Gastroesophageal sphincter (tissue), 3 donors: ENCODE measurements at regions not wholly inside any gene's neighbourhood (a gene's known extent, or its start where the extent isn't known, plus 50 kb on each side); places are given as distances from the start of the nearest gene placed in this dataset.

ENCODE experiments used
- EP300 ChIP-seq: sonication (generic); formaldehyde crosslinking; IDR thresholded peaks from one replicate; pipeline ENCODE4 v1.6.1; 2017; ENCODE audit warnings: antibody characterized with exemption, mild to moderate bottlenecking
- POLR2A ChIP-seq, 2 donors: fragments of 450-650 bp; IDR thresholded peaks; one replicate each; pipeline ENCODE4 v1.6.1; 2017; ENCODE audit warnings: antibody characterized with exemption in 2 of 2, mild to moderate bottlenecking in 2 of 2, moderate library complexity in 1 of 2
- POLR2AphosphoS5 ChIP-seq: sonication (generic); formaldehyde crosslinking; IDR thresholded peaks from one replicate; pipeline ENCODE4 v1.6.1; 2017; ENCODE audit warnings: antibody characterized with exemption
- TF ChIP-seq, protein P1 (sequence below), 4 experiments: fragments of 200-600 bp in 2 of 4; fragments of 450-650 bp in 2 of 4; sonication (generic) in 1 of 4; IDR thresholded peaks; one replicate each; pipeline ENCODE4 v1.5.1; 2017 to 2019; ENCODE audit warnings: antibody characterized with exemption in 4 of 4, mild to moderate bottlenecking in 2 of 4, moderate library complexity in 2 of 4

DNA sequence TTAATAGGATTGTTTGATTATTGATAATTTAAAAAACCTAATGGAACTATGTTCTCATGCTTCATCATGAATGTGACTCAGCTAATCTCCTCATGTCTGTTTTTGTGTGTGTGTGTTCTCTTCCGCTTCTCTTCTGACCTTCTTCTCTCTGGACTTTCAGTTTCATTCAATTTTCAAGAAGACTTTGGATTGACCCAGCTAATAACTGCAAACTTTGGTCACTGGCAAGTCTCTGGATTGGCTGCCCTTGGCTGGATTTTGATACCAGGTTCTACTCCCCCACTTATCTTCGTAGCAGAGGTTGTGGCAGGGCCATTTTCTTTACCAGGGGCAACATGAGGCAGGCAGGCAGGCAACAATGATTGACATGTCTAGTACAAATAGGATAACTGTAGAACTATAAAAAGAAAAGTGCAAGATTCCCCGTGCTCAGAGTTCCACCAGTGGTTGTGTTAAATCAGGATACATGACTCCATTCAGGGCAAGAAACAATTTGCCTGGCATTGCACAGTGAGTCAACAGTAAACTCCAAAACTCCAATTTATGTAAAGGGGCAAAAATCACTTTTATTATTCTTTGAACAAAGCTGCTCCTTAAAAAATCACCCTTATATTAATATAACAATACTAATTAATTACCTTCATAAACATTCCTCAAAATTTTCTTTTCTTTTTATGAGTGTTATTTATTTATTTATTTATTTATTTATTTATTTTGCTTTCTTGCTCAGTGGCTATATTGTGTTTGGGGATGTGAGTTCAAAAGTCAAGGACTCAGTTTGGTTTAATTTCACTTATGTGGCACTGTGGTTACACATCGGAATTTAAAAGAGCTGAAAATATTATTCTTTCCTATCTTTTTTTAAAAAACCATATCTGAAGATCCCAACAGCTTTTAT, 167.6 kb downstream of the RND3 start:
- no peak for TF ChIP-seq POLR2A (IDR thresholded peaks at IDR 0.05)
- TF ChIP-seq, protein P1, sequence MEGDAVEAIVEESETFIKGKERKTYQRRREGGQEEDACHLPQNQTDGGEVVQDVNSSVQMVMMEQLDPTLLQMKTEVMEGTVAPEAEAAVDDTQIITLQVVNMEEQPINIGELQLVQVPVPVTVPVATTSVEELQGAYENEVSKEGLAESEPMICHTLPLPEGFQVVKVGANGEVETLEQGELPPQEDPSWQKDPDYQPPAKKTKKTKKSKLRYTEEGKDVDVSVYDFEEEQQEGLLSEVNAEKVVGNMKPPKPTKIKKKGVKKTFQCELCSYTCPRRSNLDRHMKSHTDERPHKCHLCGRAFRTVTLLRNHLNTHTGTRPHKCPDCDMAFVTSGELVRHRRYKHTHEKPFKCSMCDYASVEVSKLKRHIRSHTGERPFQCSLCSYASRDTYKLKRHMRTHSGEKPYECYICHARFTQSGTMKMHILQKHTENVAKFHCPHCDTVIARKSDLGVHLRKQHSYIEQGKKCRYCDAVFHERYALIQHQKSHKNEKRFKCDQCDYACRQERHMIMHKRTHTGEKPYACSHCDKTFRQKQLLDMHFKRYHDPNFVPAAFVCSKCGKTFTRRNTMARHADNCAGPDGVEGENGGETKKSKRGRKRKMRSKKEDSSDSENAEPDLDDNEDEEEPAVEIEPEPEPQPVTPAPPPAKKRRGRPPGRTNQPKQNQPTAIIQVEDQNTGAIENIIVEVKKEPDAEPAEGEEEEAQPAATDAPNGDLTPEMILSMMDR (IDR thresholded peaks at IDR 0.05) = no peak
- no peak for TF ChIP-seq EP300
- TF ChIP-seq POLR2AphosphoS5 = no peak
